Gastrocnemius medialis (tissue), 4 donors: ENCODE measurements at regions not wholly inside any gene's neighbourhood (a gene's known extent, or its start where the extent isn't known, plus 50 kb on each side); places are given as distances from the start of the nearest gene placed in this dataset.

Experiments
- ATAC-seq, 2 donors: fragments of 150-250 bp; one replicate each; pipeline ENCODE4 v1.9.1; 2016
- DNase-seq, 2 donors: peaks; one replicate each; pipeline ENCODE4 v3.0.0-alpha.2; 2019
- H3K27ac ChIP-seq, 4 donors: fragments of 200-600 bp; sonication (generic); 1 replicate in 1 of 4; 2 replicates in 3 of 4; pipeline ENCODE4 v1.5.1; 2016 to 2018; ENCODE audit warnings: mild to moderate bottlenecking in 2 of 4, moderate library complexity in 1 of 4
- H3K27me3 ChIP-seq, 3 donors: fragments of 200-600 bp; sonication (generic) in 2 of 3; 1 replicate in 1 of 3; 2 replicates in 2 of 3; pipeline versions ENCODE4 v1.5.1 to v1.6.0; 2016 to 2019; ENCODE audit warnings: mild to moderate bottlenecking in 1 of 3, moderate library complexity in 1 of 3
- H3K36me3 ChIP-seq, 2 donors: fragments of 200-600 bp; sonication (generic) in 1 of 2; one replicate each; pipeline ENCODE4 v1.5.1; 2017 to 2018
- H3K4me1 ChIP-seq, 2 donors: fragments of 200-600 bp; sonication (generic) in 1 of 2; one replicate each; pipeline ENCODE4 v1.5.1; 2016 to 2017; ENCODE audit warnings: mild to moderate bottlenecking in 2 of 2
- H3K4me3 ChIP-seq, 4 donors: fragments of 200-600 bp; sonication (generic) in 3 of 4; 1 replicate in 1 of 4; 2 replicates in 3 of 4; pipeline ENCODE4 v1.5.1; 2016 to 2019; ENCODE audit warnings: mild to moderate bottlenecking in 2 of 4
- H3K9me3 ChIP-seq, 3 donors: fragments of 200-600 bp; sonication (generic) in 2 of 3; 1 replicate in 1 of 3; 2 replicates in 2 of 3; pipeline ENCODE4 v1.5.1; 2016 to 2019
- POLR2A ChIP-seq, 2 donors: fragments of 450-650 bp; IDR thresholded peaks; one replicate each; pipeline ENCODE4 v1.6.1; 2017; ENCODE audit warnings: antibody characterized with exemption in 2 of 2, mild to moderate bottlenecking in 2 of 2, moderate library complexity in 2 of 2
- in situ Hi-C, 4 donors: fragments of 200-750 bp; cut with MboI; loops; one replicate each; pipeline versions ENCODE4 v1.15.0 to v1.8.0; 2017; ENCODE audit warnings: low sequenced_read_pairs in 4 of 4
- intact Hi-C: fragments of 100-400 bp; cut with DNase I; formaldehyde crosslinking; loops from one replicate; pipeline ENCODE4 v1.15.1; 2023; ENCODE audit warnings: low total_unique reads
- TF ChIP-seq, protein P1 (sequence below), 5 experiments: fragments of 450-650 bp in 3 of 5; fragments of 200-600 bp in 2 of 5; sonication (generic) in 2 of 5; IDR thresholded peaks in 4 of 5; conservative IDR thresholded peaks in 1 of 5; 1 replicate in 4 of 5; 2 replicates in 1 of 5; pipeline ENCODE4 v1.5.1; 2016 to 2019; ENCODE audit warnings: antibody characterized with exemption in 5 of 5, mild to moderate bottlenecking in 3 of 5, moderate library complexity in 3 of 5

DNA sequence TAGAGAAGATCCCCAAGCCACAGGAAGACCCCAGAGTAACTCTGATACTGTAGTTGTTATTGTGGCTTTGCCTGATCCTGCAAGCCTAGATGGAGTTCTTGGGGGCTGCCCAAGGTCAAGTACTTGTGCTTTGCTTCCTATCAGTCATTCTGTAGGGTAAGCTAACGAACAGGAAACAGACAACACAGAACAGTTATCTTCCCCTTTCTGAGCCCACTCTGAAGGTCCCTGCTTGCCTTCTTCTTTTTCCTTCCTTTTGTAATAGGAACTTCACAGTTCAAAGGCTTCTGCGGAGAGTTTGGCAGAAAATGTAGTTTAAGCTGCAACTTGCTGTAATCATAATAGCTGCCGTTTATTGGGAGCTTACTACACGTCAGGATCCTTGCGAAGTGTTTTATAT lies 494.1 kb upstream of the ERCC4 start:
- TF ChIP-seq POLR2A (IDR thresholded peaks at IDR 0.05) = no peak
- TF ChIP-seq, protein P1, sequence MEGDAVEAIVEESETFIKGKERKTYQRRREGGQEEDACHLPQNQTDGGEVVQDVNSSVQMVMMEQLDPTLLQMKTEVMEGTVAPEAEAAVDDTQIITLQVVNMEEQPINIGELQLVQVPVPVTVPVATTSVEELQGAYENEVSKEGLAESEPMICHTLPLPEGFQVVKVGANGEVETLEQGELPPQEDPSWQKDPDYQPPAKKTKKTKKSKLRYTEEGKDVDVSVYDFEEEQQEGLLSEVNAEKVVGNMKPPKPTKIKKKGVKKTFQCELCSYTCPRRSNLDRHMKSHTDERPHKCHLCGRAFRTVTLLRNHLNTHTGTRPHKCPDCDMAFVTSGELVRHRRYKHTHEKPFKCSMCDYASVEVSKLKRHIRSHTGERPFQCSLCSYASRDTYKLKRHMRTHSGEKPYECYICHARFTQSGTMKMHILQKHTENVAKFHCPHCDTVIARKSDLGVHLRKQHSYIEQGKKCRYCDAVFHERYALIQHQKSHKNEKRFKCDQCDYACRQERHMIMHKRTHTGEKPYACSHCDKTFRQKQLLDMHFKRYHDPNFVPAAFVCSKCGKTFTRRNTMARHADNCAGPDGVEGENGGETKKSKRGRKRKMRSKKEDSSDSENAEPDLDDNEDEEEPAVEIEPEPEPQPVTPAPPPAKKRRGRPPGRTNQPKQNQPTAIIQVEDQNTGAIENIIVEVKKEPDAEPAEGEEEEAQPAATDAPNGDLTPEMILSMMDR (IDR thresholded peaks at IDR 0.05 in 4 of 5, conservative IDR thresholded peaks at IDR 0.05 in 1 of 5) = no peak

DNA sequence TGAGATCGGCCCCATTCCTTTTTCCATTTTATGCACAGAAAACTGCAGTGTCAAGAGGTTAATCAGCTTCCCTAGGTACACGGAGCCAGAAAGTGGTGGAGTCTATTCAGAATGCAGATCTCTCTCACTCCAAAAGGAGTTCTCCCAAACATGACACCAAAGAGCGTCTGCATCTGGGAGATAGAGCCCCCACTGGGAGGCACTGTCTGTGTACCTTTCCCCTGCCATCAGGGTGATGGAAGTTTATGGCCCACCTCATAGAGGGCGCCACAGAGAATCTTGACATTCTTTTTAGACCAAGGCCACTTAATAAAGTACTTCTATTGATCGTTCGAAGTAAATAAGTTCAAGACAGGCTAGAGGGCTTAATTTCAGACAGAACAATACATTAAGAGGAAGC lies 493.7 kb upstream of the ERCC4 start:
- H3K36me3 ChIP-seq = no peaks in the 10 kb centered on the region
- no peaks in the 10 kb centered on the region for H3K4me1 ChIP-seq
- in situ Hi-C loops (no loop called here), intact Hi-C loops (no loop called here)
- TF ChIP-seq POLR2A (IDR thresholded peaks at IDR 0.05) = no peak
- TF ChIP-seq, protein P1 (IDR thresholded peaks at IDR 0.05 in 4 of 5, conservative IDR thresholded peaks at IDR 0.05 in 1 of 5) = no peak
- H3K4me3 ChIP-seq = no peak overlapping the region
- H3K9me3 ChIP-seq = no peaks in the 10 kb centered on the region
- ATAC-seq (no peak), DNase-seq (no peak)
- no peaks in the 10 kb centered on the region for H3K27me3 ChIP-seq
- H3K27ac ChIP-seq = no peak overlapping the region

More for the DNA sequence above, 494.1 kb upstream of the ERCC4 start:
- DNase-seq (no peak), ATAC-seq (no peak)
- Histone ChIP-seq H3K4me3 (no peak overlapping the region), H3K4me1 (no peaks in the 10 kb centered on the region), H3K36me3 (no peaks in the 10 kb centered on the region), H3K9me3 (no peaks in the 10 kb centered on the region), H3K27ac (no peak overlapping the region), H3K27me3 (no peaks in the 10 kb centered on the region)
- intact Hi-C loops (no loop called here), in situ Hi-C loops (no loop called here)

DNA sequence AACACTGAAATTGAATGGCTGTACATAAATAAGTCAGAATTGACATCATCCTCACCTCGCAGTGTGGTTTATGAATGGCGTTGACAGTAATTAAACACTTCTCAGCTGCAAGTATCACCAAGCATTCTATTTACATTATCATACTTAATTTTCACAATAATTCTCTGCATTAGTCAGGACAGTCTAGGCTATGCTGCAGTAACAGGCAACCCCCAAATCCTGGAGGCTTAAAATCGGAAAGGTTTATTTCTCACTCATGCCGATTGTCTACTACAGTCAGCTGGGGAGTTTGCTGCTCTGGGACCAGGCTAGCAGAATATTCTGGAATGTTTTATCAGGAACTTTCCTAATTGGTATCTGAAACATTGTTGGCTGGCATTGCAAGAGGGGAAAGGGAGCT lies 493.2 kb upstream of the ERCC4 start:
- no peak for ATAC-seq
- in situ Hi-C loops (no loop called here), intact Hi-C loops (no loop called here)
- H3K27me3 ChIP-seq = no peaks in the 10 kb centered on the region
- H3K27ac ChIP-seq = no peak overlapping the region
- no peaks in the 10 kb centered on the region for H3K4me1 ChIP-seq
- H3K9me3 ChIP-seq = no peaks in the 10 kb centered on the region
- no peak for TF ChIP-seq POLR2A (IDR thresholded peaks at IDR 0.05)
- TF ChIP-seq, protein P1 (IDR thresholded peaks at IDR 0.05 in 4 of 5, conservative IDR thresholded peaks at IDR 0.05 in 1 of 5) = no peak
- H3K4me3 ChIP-seq = no peak overlapping the region
- no peak for DNase-seq
- no peaks in the 10 kb centered on the region for H3K36me3 ChIP-seq

DNA sequence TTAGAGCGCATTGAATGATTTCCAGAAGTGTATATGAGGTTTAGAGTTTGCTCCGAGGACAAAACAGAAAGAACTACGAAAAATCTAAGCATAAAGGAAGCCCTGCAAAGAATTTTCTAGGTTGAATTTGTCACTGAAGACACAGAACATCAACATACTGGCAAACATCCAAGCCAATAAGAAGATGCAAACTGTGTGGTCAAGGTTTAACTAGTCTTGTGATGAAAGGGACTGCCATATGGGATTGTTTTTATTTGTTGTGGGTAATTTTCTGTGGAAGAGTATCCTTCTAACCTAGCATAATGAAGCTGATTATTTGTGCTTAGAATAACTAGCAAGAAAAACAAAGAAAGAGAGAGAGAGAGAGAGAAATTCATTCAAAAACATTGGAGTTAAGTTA lies 492.0 kb upstream of the ERCC4 start:
- no peaks in the 10 kb centered on the region for H3K4me1 ChIP-seq
- H3K9me3 ChIP-seq = no peaks in the 10 kb centered on the region
- no peak overlapping the region for H3K4me3 ChIP-seq
- no peak for DNase-seq
- no peak overlapping the region for H3K27ac ChIP-seq
- in situ Hi-C loops (no loop called here), intact Hi-C loops (no loop called here)
- TF ChIP-seq POLR2A (IDR thresholded peaks at IDR 0.05) = no peak
- TF ChIP-seq, protein P1 (IDR thresholded peaks at IDR 0.05 in 4 of 5, conservative IDR thresholded peaks at IDR 0.05 in 1 of 5) = no peak
- H3K36me3 ChIP-seq = no peaks in the 10 kb centered on the region
- no peaks in the 10 kb centered on the region for H3K27me3 ChIP-seq
- ATAC-seq = no peak

DNA sequence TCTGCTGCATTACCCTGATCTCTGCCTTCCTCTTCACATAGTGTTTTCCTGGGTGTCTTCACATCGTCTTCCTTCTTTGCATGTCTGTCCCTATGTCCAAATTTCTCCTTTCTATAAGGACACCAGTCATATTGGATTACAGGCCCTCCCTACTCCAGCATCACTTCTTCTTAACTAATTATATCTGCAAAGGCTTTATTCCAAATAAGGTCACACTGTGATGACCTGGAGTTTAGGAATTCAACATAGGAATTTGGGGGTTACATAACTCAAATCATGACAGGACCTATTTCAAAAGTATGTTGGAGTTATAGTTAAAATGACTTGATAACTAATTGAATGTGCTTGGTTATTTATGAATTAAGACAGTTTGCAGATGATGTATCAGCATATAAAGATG lies 490.5 kb upstream of the ERCC4 start:
- intact Hi-C loops = no loop called here
- no peak for TF ChIP-seq POLR2A (IDR thresholded peaks at IDR 0.05)
- TF ChIP-seq, protein P1 (IDR thresholded peaks at IDR 0.05 in 4 of 5, conservative IDR thresholded peaks at IDR 0.05 in 1 of 5) = no peak
- in situ Hi-C loops = no loop called here

More for the DNA sequence above, 490.5 kb upstream of the ERCC4 start:
- Histone ChIP-seq H3K27ac (no peak overlapping the region), H3K9me3 (no peaks in the 10 kb centered on the region), H3K4me3 (no peak overlapping the region), H3K36me3 (no peaks in the 10 kb centered on the region), H3K27me3 (no peaks in the 10 kb centered on the region), H3K4me1 (no peaks in the 10 kb centered on the region)
- DNase-seq (no peak), ATAC-seq (no peak)
